MM.1S (cell line): ENCODE measurements at regions not wholly inside any gene's neighbourhood (a gene's known extent, or its start where the extent isn't known, plus 50 kb on each side); places are given as distances from the start of the nearest gene placed in this dataset.
"Not testable (repeated sequence)": the region's sequence is repeated elsewhere in the genome, so short reads cannot be mapped to it uniquely, and the experiment has no call there.

Experiments used
- DNase-seq: peaks from one replicate; pipeline ENCODE4 v3.0.0-alpha.2; 2015
- H2AFZ ChIP-seq: fragments of 300-600 bp; sonication (generic); 2 replicates; pipeline ENCODE4 v1.6.0; 2016; ENCODE audit warnings: antibody characterized with exemption, low read length
- H3F3A ChIP-seq: fragments of 300-600 bp; sonication (generic); 2 replicates; pipeline ENCODE4 v1.6.1; 2016; ENCODE audit warnings: mild to moderate bottlenecking, antibody characterized with exemption, low read length, moderate library complexity, mixed read lengths; ENCODE audit not compliant: insufficient read depth
- H3K27ac ChIP-seq: fragments of 300-600 bp; sonication (generic); 2 replicates; pipeline ENCODE4 v1.5.1; 2016; ENCODE audit warnings: mild to moderate bottlenecking, low read length
- H3K27me3 ChIP-seq: fragments of 300-600 bp; sonication (generic); replicated peaks from 2 replicates; pipeline ENCODE4 v1.6.0; 2016; ENCODE audit warnings: low read length; ENCODE audit not compliant: insufficient read depth
- H3K36me3 ChIP-seq: fragments of 300-600 bp; sonication (generic); replicated peaks from 2 replicates; pipeline ENCODE4 v1.6.1; 2016; ENCODE audit warnings: mild to moderate bottlenecking, low read length, mixed read lengths; ENCODE audit not compliant: insufficient read depth
- H3K4me1 ChIP-seq: fragments of 300-600 bp; sonication (generic); 2 replicates; pipeline ENCODE4 v1.6.1; 2016; ENCODE audit warnings: low read length, mixed read lengths
- H3K4me2 ChIP-seq: fragments of 300-600 bp; sonication (generic); 2 replicates; pipeline ENCODE4 v1.6.0; 2016; ENCODE audit warnings: low read depth, low read length
- H3K4me3 ChIP-seq: fragments of 300-600 bp; sonication (generic); 2 replicates; pipeline ENCODE4 v1.5.1; 2016; ENCODE audit warnings: low read length, mixed read lengths
- H3K79me2 ChIP-seq: fragments of 300-600 bp; sonication (generic); 2 replicates; pipeline ENCODE4 v1.6.1; 2016; ENCODE audit warnings: mixed run types, low read length, mixed read lengths
- H3K9ac ChIP-seq: fragments of 300-600 bp; sonication (generic); 2 replicates; pipeline ENCODE4 v1.6.1; 2016; ENCODE audit warnings: low read length, mixed read lengths
- H3K9me2 ChIP-seq: fragments of 300-600 bp; sonication (generic); replicated peaks from 2 replicates; pipeline ENCODE4 v1.6.1; 2016; ENCODE audit warnings: mild to moderate bottlenecking, low read length, mixed read lengths; ENCODE audit not compliant: insufficient read depth
- H3K9me3 ChIP-seq: fragments of 300-600 bp; sonication (generic); replicated peaks from 2 replicates; pipeline ENCODE4 v1.6.1; 2016; ENCODE audit warnings: mild to moderate bottlenecking, low read length, mixed read lengths; ENCODE audit not compliant: insufficient read depth
- H4K20me1 ChIP-seq: fragments of 300-600 bp; sonication (generic); 2 replicates; pipeline ENCODE4 v1.6.1; 2016; ENCODE audit warnings: mild to moderate bottlenecking, low read length, moderate library complexity, mixed read lengths; ENCODE audit not compliant: insufficient read depth
- EZH2 ChIP-seq: fragments of 300-600 bp; sonication (generic); optimal IDR thresholded peaks from 2 replicates; pipeline ENCODE3; 2017; ENCODE audit warnings: low read depth, mild to moderate bottlenecking, antibody characterized with exemption, low read length, mixed read lengths
- EZH2phosphoT487 ChIP-seq: fragments of 300-600 bp; sonication (generic); IDR thresholded peaks from 2 replicates; pipeline ENCODE4 v1.6.1; 2018; ENCODE audit warnings: antibody characterized with exemption, low read length
- TF ChIP-seq, protein P1 (sequence below): fragments of 300-600 bp; sonication (generic); IDR thresholded peaks from 2 replicates; pipeline ENCODE4 v1.5.1; 2016; ENCODE audit warnings: antibody characterized with exemption, low read length, mixed read lengths

DNA sequence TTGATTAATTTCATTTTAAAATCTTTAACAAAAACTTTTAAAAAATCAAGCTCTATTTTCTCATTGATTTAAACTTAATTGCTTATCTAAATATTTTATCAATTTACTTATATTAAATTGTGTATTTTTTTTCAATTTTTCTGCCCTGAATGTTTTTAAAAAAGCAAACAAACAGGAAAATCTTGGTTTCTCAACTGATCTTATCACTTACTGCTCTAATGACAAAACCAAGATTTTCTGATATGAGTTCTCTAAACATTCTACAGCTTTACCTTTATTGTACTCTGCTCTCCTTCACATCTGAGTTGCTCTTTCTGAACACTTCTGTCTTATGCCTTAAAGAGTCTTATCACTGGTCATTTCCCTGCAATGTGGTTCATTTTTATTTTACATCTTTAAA lies 587.8 kb upstream of the BCHE start:
- Histone ChIP-seq H3K4me2 (no peak overlapping the region), H3K27ac (no peak overlapping the region), H3K9ac (no peak overlapping the region), H4K20me1 (no peaks in the 10 kb centered on the region), H3K79me2 (no peaks in the 10 kb centered on the region), H3K36me3 (no peaks in the 10 kb centered on the region), H3K4me1 (no peaks in the 10 kb centered on the region), H3K9me3 (no peaks in the 10 kb centered on the region), H3K9me2 (no peaks in the 10 kb centered on the region), H3K4me3 (no peak overlapping the region), H3F3A (no peaks in the 10 kb centered on the region), H2AFZ (no peak overlapping the region), H3K27me3 (no peaks in the 10 kb centered on the region)
- TF ChIP-seq EZH2phosphoT487, result no peak
- TF ChIP-seq, protein P1, sequence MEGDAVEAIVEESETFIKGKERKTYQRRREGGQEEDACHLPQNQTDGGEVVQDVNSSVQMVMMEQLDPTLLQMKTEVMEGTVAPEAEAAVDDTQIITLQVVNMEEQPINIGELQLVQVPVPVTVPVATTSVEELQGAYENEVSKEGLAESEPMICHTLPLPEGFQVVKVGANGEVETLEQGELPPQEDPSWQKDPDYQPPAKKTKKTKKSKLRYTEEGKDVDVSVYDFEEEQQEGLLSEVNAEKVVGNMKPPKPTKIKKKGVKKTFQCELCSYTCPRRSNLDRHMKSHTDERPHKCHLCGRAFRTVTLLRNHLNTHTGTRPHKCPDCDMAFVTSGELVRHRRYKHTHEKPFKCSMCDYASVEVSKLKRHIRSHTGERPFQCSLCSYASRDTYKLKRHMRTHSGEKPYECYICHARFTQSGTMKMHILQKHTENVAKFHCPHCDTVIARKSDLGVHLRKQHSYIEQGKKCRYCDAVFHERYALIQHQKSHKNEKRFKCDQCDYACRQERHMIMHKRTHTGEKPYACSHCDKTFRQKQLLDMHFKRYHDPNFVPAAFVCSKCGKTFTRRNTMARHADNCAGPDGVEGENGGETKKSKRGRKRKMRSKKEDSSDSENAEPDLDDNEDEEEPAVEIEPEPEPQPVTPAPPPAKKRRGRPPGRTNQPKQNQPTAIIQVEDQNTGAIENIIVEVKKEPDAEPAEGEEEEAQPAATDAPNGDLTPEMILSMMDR, result no peak
- TF ChIP-seq EZH2, result no peak
- DNase-seq, result no peak

DNA sequence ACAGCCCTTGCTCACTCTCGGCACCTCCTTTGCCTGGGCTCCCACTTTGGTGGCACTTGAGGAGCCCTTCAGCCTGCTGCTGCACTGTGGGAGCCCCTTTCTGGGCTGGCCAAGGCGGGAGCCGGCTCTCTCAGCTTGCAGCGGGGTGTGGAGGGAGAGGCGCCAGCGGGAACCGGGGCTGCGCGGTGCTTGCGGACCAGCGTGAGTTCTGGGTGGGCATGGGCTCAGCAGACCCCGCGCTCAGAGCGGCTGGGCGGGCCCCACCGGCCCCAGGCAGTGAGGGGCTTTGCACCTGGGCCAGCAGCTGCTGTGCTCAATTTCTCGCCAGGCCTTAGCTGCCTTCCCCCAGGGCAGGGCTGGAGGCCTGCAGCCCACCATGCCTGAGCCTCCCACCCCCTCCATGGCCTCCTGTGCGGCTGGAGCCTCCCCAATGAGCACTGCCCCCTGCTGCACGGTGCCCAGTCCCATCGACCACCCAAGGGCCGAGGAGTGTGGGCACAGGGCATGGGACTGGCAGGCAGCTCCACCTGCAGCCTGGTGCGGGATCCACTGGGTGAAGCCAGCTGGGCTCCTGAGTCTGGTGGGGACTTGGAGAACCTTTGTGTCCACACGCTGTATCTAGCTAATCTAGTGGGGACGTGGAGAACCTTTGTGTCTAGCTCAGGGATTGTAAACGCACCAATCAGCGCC lies 586.7 kb upstream of the BCHE start:
- not testable (repeated sequence) for H3K4me3 ChIP-seq, H2AFZ ChIP-seq, H3K9me3 ChIP-seq, DNase-seq, H4K20me1 ChIP-seq, H3K79me2 ChIP-seq, H3F3A ChIP-seq, H3K36me3 ChIP-seq, H3K27me3 ChIP-seq, H3K4me1 ChIP-seq, H3K27ac ChIP-seq, H3K9me2 ChIP-seq, H3K9ac ChIP-seq, H3K4me2 ChIP-seq

DNA sequence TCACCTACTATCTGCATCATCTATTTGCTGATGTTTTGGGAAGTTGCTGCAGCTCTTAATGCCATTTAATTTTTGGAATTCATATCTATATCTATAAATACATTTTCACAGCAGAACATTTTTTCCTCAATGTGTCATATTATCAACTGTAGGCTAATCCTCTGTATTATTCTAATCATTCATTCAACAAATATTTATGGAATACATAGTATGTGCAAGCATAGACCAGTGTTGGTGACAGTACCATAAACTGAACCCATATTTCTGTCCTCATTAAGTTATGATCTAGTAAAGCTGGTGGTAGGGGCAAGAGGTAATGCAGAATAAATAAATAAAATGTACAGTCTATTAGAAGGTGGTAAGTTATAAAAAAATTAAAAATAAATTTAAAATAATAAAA lies 585.3 kb upstream of the BCHE start:
- DNase-seq, result no peak
- no peak for TF ChIP-seq EZH2
- TF ChIP-seq EZH2phosphoT487, result no peak
- TF ChIP-seq, protein P1, result no peak
- no peak overlapping the region for H2AFZ ChIP-seq

DNA sequence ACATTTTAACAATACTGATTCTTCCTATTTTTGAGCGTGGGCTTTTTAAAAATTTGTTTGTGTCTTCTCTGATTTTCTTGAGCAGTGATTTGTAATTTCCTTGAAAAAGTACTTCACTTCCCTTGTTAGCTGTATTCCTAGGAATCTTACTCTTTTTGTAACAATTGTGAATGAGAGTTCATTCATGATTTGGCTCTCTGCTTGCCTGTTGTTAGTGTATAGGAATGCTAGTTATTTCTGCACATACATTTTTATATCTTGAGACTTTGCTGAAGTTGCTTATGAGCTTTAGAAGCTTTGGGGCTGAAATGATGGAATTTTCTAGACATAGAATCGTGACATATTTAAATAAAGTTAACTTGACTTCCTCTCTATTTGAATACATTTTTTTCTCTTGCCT lies 582.8 kb upstream of the BCHE start:
- no peaks in the 10 kb centered on the region for H3K4me1 ChIP-seq
- H3K36me3 ChIP-seq, result no peaks in the 10 kb centered on the region
- H3K27ac ChIP-seq, result no peak overlapping the region
- H4K20me1 ChIP-seq, result no peaks in the 10 kb centered on the region
- DNase-seq, result no peak
- no peaks in the 10 kb centered on the region for H3K9me2 ChIP-seq
- no peak overlapping the region for H3K9ac ChIP-seq
- H3K27me3 ChIP-seq, result no peaks in the 10 kb centered on the region
- no peaks in the 10 kb centered on the region for H3F3A ChIP-seq
- no peaks in the 10 kb centered on the region for H3K9me3 ChIP-seq
- no peak overlapping the region for H3K4me2 ChIP-seq
- H2AFZ ChIP-seq, result no peak overlapping the region
- no peaks in the 10 kb centered on the region for H3K79me2 ChIP-seq
- TF ChIP-seq, protein P1, result no peak
- TF ChIP-seq EZH2, result no peak
- no peak for TF ChIP-seq EZH2phosphoT487
- no peak overlapping the region for H3K4me3 ChIP-seq

More for the DNA sequence above, 585.3 kb upstream of the BCHE start:
- no peak overlapping the region for H3K4me3 ChIP-seq
- H3K9me3 ChIP-seq, result no peaks in the 10 kb centered on the region
- H3K4me1 ChIP-seq, result no peaks in the 10 kb centered on the region
- no peak overlapping the region for H3K4me2 ChIP-seq
- no peaks in the 10 kb centered on the region for H3F3A ChIP-seq
- H3K27me3 ChIP-seq, result no peaks in the 10 kb centered on the region
- no peaks in the 10 kb centered on the region for H3K9me2 ChIP-seq
- H3K79me2 ChIP-seq, result no peaks in the 10 kb centered on the region
- no peaks in the 10 kb centered on the region for H4K20me1 ChIP-seq
- no peak overlapping the region for H3K9ac ChIP-seq
- no peak overlapping the region for H3K27ac ChIP-seq
- H3K36me3 ChIP-seq, result no peaks in the 10 kb centered on the region
